Sigmoid colon (tissue), 6 donors: ENCODE measurements at regions not wholly inside any gene's neighbourhood (a gene's known extent, or its start where the extent isn't known, plus 50 kb on each side); places are given as distances from the start of the nearest gene placed in this dataset.

Experiments used
- DNase-seq: peaks from one replicate; pipeline ENCODE4 v3.0.0-alpha.2; 2019
- H3K27ac ChIP-seq, 4 donors: fragments of 200-600 bp; sonication (generic); one replicate each; pipeline ENCODE4 v1.5.1; 2016 to 2019; ENCODE audit warnings: mild to moderate bottlenecking in 1 of 4
- H3K27me3 ChIP-seq, 3 donors: fragments of 200-600 bp; sonication (generic); one replicate each; pipeline ENCODE4 v1.5.1; 2019; ENCODE audit warnings: mild to moderate bottlenecking in 1 of 3
- H3K36me3 ChIP-seq, 4 donors: fragments of 200-600 bp; sonication (generic); one replicate each; pipeline ENCODE4 v1.5.1; 2016 to 2019
- H3K4me1 ChIP-seq, 4 donors: fragments of 200-600 bp; sonication (generic); one replicate each; pipeline ENCODE4 v1.5.1; 2017 to 2019
- H3K4me3 ChIP-seq, 4 donors: fragments of 200-600 bp; sonication (generic); one replicate each; pipeline ENCODE4 v1.5.1; 2017 to 2019; ENCODE audit warnings: mild to moderate bottlenecking in 2 of 4, moderate library complexity in 1 of 4
- H3K9me3 ChIP-seq, 4 donors: fragments of 200-600 bp in 3 of 4; sonication (generic) in 3 of 4; one replicate each; pipeline versions ENCODE4 v1.5.1 to v1.6.1; 2013 to 2019
- CTCF ChIP-seq, 4 experiments: fragments of 450-650 bp in 3 of 4; fragments of 200-600 bp in 1 of 4; IDR thresholded peaks; one replicate each; pipeline ENCODE4 v1.5.1; 2016 to 2019; ENCODE audit warnings: antibody characterized with exemption in 4 of 4, mild to moderate bottlenecking in 3 of 4, moderate library complexity in 2 of 4
- EP300 ChIP-seq, 4 donors: sonication (generic); formaldehyde crosslinking; IDR thresholded peaks; one replicate each; pipeline ENCODE4 v1.6.1; 2017; ENCODE audit warnings: antibody characterized with exemption in 4 of 4
- POLR2A ChIP-seq, 2 donors: fragments of 450-650 bp; IDR thresholded peaks; one replicate each; pipeline ENCODE4 v1.6.1; 2016; ENCODE audit warnings: antibody characterized with exemption in 2 of 2, mild to moderate bottlenecking in 2 of 2, moderate library complexity in 2 of 2
- POLR2AphosphoS5 ChIP-seq, 4 donors: sonication (generic); formaldehyde crosslinking; IDR thresholded peaks; one replicate each; pipeline ENCODE4 v1.6.1; 2017; ENCODE audit warnings: antibody characterized with exemption in 4 of 4
- WGBS, 2 donors: extraction: QIAGEN DNeasy Blood & Tissue Kit; methylation state at CpG; one replicate each; pipeline ENCODE4 v1.1.7; 2013; 5-methylcytosine and 5-hydroxymethylcytosine counted together
- intact Hi-C: fragments of 100-400 bp; cut with DNase I; formaldehyde crosslinking; loops from one replicate; pipeline ENCODE4 v1.15.1; 2023
- donor health status: healthy with polysubstance abuse.
- donor health status: healthy.

GRCh38 chr12:114917953-114918352 is 234.0 kb upstream of the TBX3 start:
- no peak for DNase-seq
- Histone ChIP-seq H3K4me1 (peaks cover 0 to 8% (median 3%) of the 10 kb centered on the region in 4 donors), H3K27ac (no peak overlapping the region), H3K36me3 (no peaks in the 10 kb centered on the region), H3K4me3 (no peak overlapping the region), H3K9me3 (no peaks in the 10 kb centered on the region), H3K27me3 (no peaks in the 10 kb centered on the region)
- intact Hi-C loops: no loop called here
- no peak for TF ChIP-seq CTCF (IDR thresholded peaks at IDR 0.05)
- TF ChIP-seq EP300 (IDR thresholded peaks at IDR 0.05): no peak
- TF ChIP-seq POLR2AphosphoS5 (IDR thresholded peaks at IDR 0.05): no peak
- no peak for TF ChIP-seq POLR2A (IDR thresholded peaks at IDR 0.05)

- DNase-seq: no peak
- no peaks in the 10 kb centered on the region for H3K9me3 ChIP-seq
- no peak for TF ChIP-seq CTCF (IDR thresholded peaks at IDR 0.05)
- TF ChIP-seq POLR2AphosphoS5 (IDR thresholded peaks at IDR 0.05): no peak
- TF ChIP-seq POLR2A (IDR thresholded peaks at IDR 0.05): no peak
- TF ChIP-seq EP300 (IDR thresholded peaks at IDR 0.05): no peak
- no peaks in the 10 kb centered on the region for H3K27me3 ChIP-seq
- WGBS, 2 donors: 87 to 92% methylated on average over 6 of the region's 6 CpGs
- H3K27ac ChIP-seq: no peak overlapping the region
- no peaks in the 10 kb centered on the region for H3K36me3 ChIP-seq
- intact Hi-C loops: no loop called here
- H3K4me3 ChIP-seq: no peak overlapping the region
- H3K4me1 ChIP-seq: peaks cover 0 to 8% (median 3%) of the 10 kb centered on the region in 4 donors
These were observed 233.3 kb upstream of the TBX3 start for GRCh38 chr12:114917307-114917706.

GRCh38 chr12:114916541-114916940 is 232.6 kb upstream of the TBX3 start:
- TF ChIP-seq POLR2AphosphoS5 (IDR thresholded peaks at IDR 0.05) (no peak), CTCF (IDR thresholded peaks at IDR 0.05) (no peak), POLR2A (IDR thresholded peaks at IDR 0.05) (no peak), EP300 (IDR thresholded peaks at IDR 0.05) (no peak)
- 77 to 87% methylated on average over 12 of the region's 12 CpGs for WGBS, 2 donors
- intact Hi-C loops: no loop called here
- Histone ChIP-seq H3K27me3 (no peaks in the 10 kb centered on the region), H3K4me3 (no peak overlapping the region), H3K36me3 (no peaks in the 10 kb centered on the region), H3K4me1 (peaks cover 0 to 8% (median 3%) of the 10 kb centered on the region in 4 donors), H3K27ac (no peak overlapping the region), H3K9me3 (no peaks in the 10 kb centered on the region)
- no peak for DNase-seq

- TF ChIP-seq POLR2AphosphoS5 (IDR thresholded peaks at IDR 0.05): no peak
- TF ChIP-seq EP300 (IDR thresholded peaks at IDR 0.05): no peak
- TF ChIP-seq CTCF (IDR thresholded peaks at IDR 0.05): no peak
- no peak for TF ChIP-seq POLR2A (IDR thresholded peaks at IDR 0.05)
- no peak for DNase-seq
- no peaks in the 10 kb centered on the region for H3K9me3 ChIP-seq
- intact Hi-C loops: no loop called here
- H3K27ac ChIP-seq: no peak overlapping the region
- 82 to 85% methylated on average over 3 of the region's 3 CpGs for WGBS, 2 donors
- no peaks in the 10 kb centered on the region for H3K27me3 ChIP-seq
- peaks cover 0 to 8% (median 3%) of the 10 kb centered on the region in 4 donors for H3K4me1 ChIP-seq
- no peaks in the 10 kb centered on the region for H3K36me3 ChIP-seq
- H3K4me3 ChIP-seq: no peak overlapping the region
These were observed 232.1 kb upstream of the TBX3 start for GRCh38 chr12:114916124-114916523.
